ENCODE measurements at regions not wholly inside any gene's neighbourhood (a gene's known extent, or its start where the extent isn't known, plus 50 kb on each side); places are given as distances from the start of the nearest gene placed in this dataset.

- TF ChIP-seq CTCF (IDR thresholded peaks at IDR 0.05): no peak
- no peak for TF ChIP-seq POLR2A (IDR thresholded peaks at IDR 0.05)
Observed at GRCh38 chr5:161134083-161134482, 282.1 kb upstream of the ATP10B start.
